ENCODE measurements at regions not wholly inside any gene's neighbourhood (a gene's known extent, or its start where the extent isn't known, plus 50 kb on each side); places are given as distances from the start of the nearest gene placed in this dataset.

DNA sequence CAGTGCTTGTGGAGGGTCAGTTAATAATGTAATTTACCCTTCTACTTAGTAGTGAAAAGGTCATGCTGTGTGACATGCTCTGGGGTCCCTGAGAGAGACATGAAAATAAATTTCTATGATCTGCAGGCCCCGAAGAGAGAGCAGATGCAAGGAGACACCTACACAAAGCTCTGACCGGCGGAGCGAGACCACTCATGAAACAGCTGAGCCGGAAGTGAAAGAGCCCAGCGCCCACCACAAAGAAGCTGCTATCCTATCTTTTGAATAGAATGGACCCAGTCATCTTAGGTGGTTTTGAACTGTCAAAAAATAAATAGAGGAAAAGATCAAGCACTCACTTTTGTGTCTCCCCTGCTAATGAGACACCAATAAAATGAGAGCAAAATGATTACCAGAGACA lies 190.0 kb downstream of the MED10 start:
- no peaks in the 10 kb centered on the region for H3K9me3 ChIP-seq (ENCODE audit: severe bottlenecking)
- no peak overlapping the region for H3K4me3 ChIP-seq (ENCODE audit: low read depth, low read length)

DNA sequence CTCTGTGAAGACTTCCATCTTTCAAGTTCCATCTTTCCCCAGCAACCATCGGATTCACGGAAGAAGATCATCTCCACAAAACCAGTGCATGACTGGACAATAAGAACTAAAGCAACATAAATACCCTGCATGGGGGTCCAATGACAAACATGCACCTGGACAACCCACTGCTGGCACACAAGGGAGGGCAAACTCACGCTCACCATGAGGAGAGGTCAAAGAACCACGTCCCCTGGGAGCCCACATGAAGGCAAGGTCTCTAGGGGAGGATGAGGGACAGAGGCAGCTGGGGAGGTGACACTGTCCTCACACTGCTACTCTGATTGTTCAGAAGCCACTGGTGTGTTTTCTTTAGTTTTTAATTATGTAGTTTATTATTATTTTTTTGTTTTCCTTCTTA lies 190.8 kb downstream of the MED10 start:
- TF ChIP-seq, protein P1, sequence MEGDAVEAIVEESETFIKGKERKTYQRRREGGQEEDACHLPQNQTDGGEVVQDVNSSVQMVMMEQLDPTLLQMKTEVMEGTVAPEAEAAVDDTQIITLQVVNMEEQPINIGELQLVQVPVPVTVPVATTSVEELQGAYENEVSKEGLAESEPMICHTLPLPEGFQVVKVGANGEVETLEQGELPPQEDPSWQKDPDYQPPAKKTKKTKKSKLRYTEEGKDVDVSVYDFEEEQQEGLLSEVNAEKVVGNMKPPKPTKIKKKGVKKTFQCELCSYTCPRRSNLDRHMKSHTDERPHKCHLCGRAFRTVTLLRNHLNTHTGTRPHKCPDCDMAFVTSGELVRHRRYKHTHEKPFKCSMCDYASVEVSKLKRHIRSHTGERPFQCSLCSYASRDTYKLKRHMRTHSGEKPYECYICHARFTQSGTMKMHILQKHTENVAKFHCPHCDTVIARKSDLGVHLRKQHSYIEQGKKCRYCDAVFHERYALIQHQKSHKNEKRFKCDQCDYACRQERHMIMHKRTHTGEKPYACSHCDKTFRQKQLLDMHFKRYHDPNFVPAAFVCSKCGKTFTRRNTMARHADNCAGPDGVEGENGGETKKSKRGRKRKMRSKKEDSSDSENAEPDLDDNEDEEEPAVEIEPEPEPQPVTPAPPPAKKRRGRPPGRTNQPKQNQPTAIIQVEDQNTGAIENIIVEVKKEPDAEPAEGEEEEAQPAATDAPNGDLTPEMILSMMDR (IDR thresholded peaks at IDR 0.05; ENCODE audit: low read depth, low read length) = no peak
- Histone ChIP-seq H3K9me3 (ENCODE audit: severe bottlenecking) (peaks cover 3% of the 10 kb centered on the region), H3K36me3 (no peaks in the 10 kb centered on the region), H3K4me3 (ENCODE audit: low read depth, low read length) (no peak overlapping the region), H3K27me3 (ENCODE audit: insufficient read depth, low read depth, severe bottlenecking) (peaks cover 90% of the 10 kb centered on the region), H3K27ac (no peak overlapping the region)
- no peak for DNase-seq

More for the DNA sequence above, 190.0 kb downstream of the MED10 start:
- no peak for DNase-seq
- Histone ChIP-seq H3K27ac (no peak overlapping the region), H3K27me3 (ENCODE audit: insufficient read depth, low read depth, severe bottlenecking) (peaks cover 90% of the 10 kb centered on the region), H3K36me3 (no peaks in the 10 kb centered on the region)
- TF ChIP-seq, protein P1 (IDR thresholded peaks at IDR 0.05; ENCODE audit: low read depth, low read length) = no peak

DNA sequence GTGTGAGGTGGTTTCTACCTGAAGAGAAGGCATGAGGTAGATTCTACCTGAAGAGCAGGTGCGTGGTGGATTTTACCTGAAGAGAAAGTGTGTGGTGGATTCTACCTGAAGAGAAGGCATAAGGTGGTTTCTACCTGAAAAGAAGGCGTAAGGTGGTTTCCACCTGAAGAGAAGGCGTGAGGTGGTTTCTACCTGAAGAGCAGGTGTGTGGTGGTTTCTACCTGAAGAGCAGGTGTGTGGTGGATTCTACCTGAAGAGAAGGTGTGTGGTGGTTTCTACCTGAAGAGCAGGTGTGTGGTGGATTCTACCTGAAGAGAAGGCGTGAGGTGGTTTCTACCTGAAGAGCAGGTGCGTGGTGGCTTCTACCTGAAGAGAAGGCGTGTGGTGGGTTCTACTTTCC lies 192.8 kb downstream of the MED10 start:
- no peak overlapping the region for H3K4me3 ChIP-seq (ENCODE audit: low read depth, low read length)
- no peak overlapping the region for H3K27ac ChIP-seq
- TF ChIP-seq, protein P1 (IDR thresholded peaks at IDR 0.05; ENCODE audit: low read depth, low read length) = no peak
- no peaks in the 10 kb centered on the region for H3K36me3 ChIP-seq
- peaks cover 3% of the 10 kb centered on the region for H3K9me3 ChIP-seq (ENCODE audit: severe bottlenecking)
- DNase-seq = no peak
- peaks cover 90% of the 10 kb centered on the region for H3K27me3 ChIP-seq (ENCODE audit: insufficient read depth, low read depth, severe bottlenecking)

DNA sequence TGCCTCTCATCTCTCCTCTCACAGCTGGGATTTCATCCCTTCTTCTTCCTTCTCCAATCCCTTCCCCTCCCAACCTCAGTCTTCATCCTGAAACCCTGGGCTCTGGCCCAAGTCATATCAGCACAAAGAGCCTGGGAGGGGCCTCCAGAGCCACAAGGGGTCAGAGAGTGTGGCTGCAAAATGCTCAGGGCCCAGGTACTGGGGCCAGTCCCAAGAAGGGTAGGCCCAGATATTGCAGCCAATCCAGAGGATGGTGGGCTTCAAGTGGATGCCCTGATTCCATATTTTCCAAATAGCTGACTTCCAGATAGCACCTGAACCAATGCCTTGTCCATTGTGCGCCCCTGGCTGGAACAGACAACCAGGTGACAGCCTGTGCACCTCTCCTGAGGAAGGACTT lies 193.9 kb downstream of the MED10 start:
- H3K27ac ChIP-seq = no peak overlapping the region
- H3K4me3 ChIP-seq (ENCODE audit: low read depth, low read length) = no peak overlapping the region
- DNase-seq = no peak
- H3K36me3 ChIP-seq = no peaks in the 10 kb centered on the region
- H3K9me3 ChIP-seq (ENCODE audit: severe bottlenecking) = peaks cover 3% of the 10 kb centered on the region
- peaks cover 92% of the 10 kb centered on the region for H3K27me3 ChIP-seq (ENCODE audit: insufficient read depth, low read depth, severe bottlenecking)
- TF ChIP-seq, protein P1 (IDR thresholded peaks at IDR 0.05; ENCODE audit: low read depth, low read length) = no peak

DNA sequence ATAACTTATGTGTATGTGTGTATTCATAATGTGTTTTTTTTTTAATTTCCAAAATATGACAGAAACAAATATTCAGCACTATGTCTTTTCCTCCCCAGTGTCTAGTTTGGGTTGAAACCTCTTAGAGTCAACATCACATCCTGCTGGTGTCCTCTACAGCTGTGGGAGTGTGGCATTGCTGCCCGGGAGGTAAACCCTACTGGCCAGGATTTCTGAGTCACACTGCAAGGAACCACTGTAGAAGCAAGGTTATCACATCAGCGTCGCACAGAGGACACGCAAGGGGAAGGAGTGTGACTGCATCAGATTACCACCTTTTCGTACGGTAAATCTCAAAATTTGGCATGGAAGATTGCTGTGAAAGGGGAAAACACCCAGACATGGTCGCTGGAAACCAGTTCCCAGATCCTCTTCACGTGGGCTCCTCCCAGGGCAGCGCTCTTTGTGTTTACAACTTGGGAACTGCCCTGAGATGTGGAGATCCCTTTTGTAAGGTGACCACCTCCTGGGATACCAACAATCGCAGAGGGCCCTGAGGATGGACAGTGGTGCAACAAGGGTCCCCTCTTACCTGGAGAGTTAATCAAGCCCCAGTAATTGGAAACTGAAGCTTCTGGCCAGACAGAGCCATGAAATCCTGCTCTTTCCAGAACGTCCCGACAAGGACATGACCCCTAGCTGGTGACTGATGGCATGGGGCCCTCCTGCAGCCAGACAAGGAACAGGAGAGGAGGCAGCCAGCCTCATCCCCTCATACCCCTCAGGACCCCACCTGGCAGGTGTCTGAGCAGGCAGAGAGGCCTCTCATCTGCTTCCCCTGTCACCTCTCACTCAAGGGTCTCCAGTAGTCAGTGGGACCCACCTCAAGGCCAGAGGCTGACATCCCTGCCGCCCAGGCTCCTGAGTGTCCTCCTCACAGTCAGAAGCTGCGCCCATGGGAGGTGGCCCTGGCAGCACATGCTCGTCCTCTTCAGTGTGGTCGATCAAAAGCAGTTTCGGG lies 194.7 kb downstream of the MED10 start:
- TF ChIP-seq, protein P1 (IDR thresholded peaks at IDR 0.05; ENCODE audit: low read depth, low read length) = no peak
- no peak for DNase-seq
- Histone ChIP-seq H3K36me3 (no peaks in the 10 kb centered on the region), H3K4me3 (ENCODE audit: low read depth, low read length) (no peak overlapping the region), H3K9me3 (ENCODE audit: severe bottlenecking) (peaks cover 3% of the 10 kb centered on the region), H3K27me3 (ENCODE audit: insufficient read depth, low read depth, severe bottlenecking) (peaks cover 92% of the 10 kb centered on the region), H3K27ac (no peak overlapping the region)
